Suprapubic skin (tissue), 3 donors: ENCODE measurements at regions not wholly inside any gene's neighbourhood (a gene's known extent, or its start where the extent isn't known, plus 50 kb on each side); places are given as distances from the start of the nearest gene placed in this dataset.

ENCODE experiments used
- CTCF ChIP-seq, 2 donors: fragments of 200-600 bp in 1 of 2; fragments of 450-650 bp in 1 of 2; sonication (generic) in 1 of 2; IDR thresholded peaks; one replicate each; pipeline ENCODE4 v1.5.1; 2016 to 2019; ENCODE audit warnings: antibody characterized with exemption in 2 of 2, mild to moderate bottlenecking in 1 of 2, moderate library complexity in 1 of 2
- POLR2A ChIP-seq, 2 donors: fragments of 450-650 bp; IDR thresholded peaks; one replicate each; pipeline ENCODE4 v1.6.1; 2017; ENCODE audit warnings: antibody characterized with exemption in 2 of 2, mild to moderate bottlenecking in 2 of 2, moderate library complexity in 2 of 2

GRCh38 chr2:4029081-4029480, 325.7 kb downstream of the DCDC2C start:
- TF ChIP-seq CTCF (IDR thresholded peaks at IDR 0.05) (no peak), POLR2A (IDR thresholded peaks at IDR 0.05) (no peak)
